Neural crest cell (in vitro differentiated cells): ENCODE measurements at regions not wholly inside any gene's neighbourhood (a gene's known extent, or its start where the extent isn't known, plus 50 kb on each side); places are given as distances from the start of the nearest gene placed in this dataset.
A peak's percentile ranks its signal among the peaks of the same experiment; 100 is the strongest.

Experiments used
- DNase-seq: peaks from one replicate; pipeline ENCODE4 v3.0.0; 2021; ENCODE audit warnings: low read depth, mixed read lengths, low spot score
- H3K27ac Mint-ChIP-seq: one replicate; pipeline ENCODE4 v1.8.0; 2021; ENCODE audit warnings: mild to moderate bottlenecking, mixed read lengths; ENCODE audit not compliant: unreplicated experiment
- H3K27me3 Mint-ChIP-seq: 2 replicates; pipeline ENCODE4 v1.8.0; 2021; ENCODE audit warnings: low read depth, mild to moderate bottlenecking, mixed read lengths
- H3K36me3 Mint-ChIP-seq: 2 replicates; pipeline ENCODE4 v1.8.0; 2021; ENCODE audit warnings: low read depth, mild to moderate bottlenecking, mixed read lengths
- H3K4me1 Mint-ChIP-seq: 2 replicates; pipeline ENCODE4 v1.8.0; 2021; ENCODE audit warnings: mixed read lengths
- H3K4me3 Mint-ChIP-seq: one replicate; pipeline ENCODE4 v1.8.0; 2021; ENCODE audit warnings: mild to moderate bottlenecking, mixed read lengths
- H3K9me3 Mint-ChIP-seq: 2 replicates; pipeline ENCODE4 v1.8.0; 2021; ENCODE audit warnings: mixed read lengths
- CTCF ChIP-seq: fragments of 200-600 bp; sonication (generic); conservative IDR thresholded peaks from 2 replicates; pipeline ENCODE4 v1.5.0; 2021; ENCODE audit warnings: antibody characterized with exemption, mild to moderate bottlenecking

GRCh38 chr12:39157696-39158342 is 252.4 kb upstream of the CPNE8 start:
- Mint-ChIP-seq H3K9me3 (peaks cover 2% of the 10 kb centered on the region), H3K36me3 (no peaks in the 10 kb centered on the region), H3K27ac (no peak overlapping the region), H3K4me1 (peaks cover 6% of the 10 kb centered on the region), H3K4me3 (no peak overlapping the region), H3K27me3 (no peaks in the 10 kb centered on the region)
- TF ChIP-seq CTCF, result no peak
- DNase-seq, result no peak

- Mint-ChIP-seq H3K27ac (no peak overlapping the region), H3K4me1 (no peaks in the 10 kb centered on the region), H3K27me3 (peaks cover 9% of the 10 kb centered on the region), H3K9me3 (peaks cover 15% of the 10 kb centered on the region), H3K36me3 (peaks cover 3% of the 10 kb centered on the region), H3K4me3 (peak overlapping the region; percentile 56)
- peak; percentile 70 for DNase-seq
- TF ChIP-seq CTCF, result peak; percentile 69
Observed at GRCh38 chr12:39145175-39145999, 240.0 kb upstream of the CPNE8 start.

GRCh38 chr12:39144613-39145061 is 239.2 kb upstream of the CPNE8 start:
- Mint-ChIP-seq H3K36me3 (peaks cover 3% of the 10 kb centered on the region), H3K27me3 (peaks cover 9% of the 10 kb centered on the region), H3K4me1 (no peaks in the 10 kb centered on the region), H3K27ac (no peak overlapping the region), H3K9me3 (peaks cover 14% of the 10 kb centered on the region), H3K4me3 (no peak overlapping the region)
- no peak for DNase-seq
- TF ChIP-seq CTCF, result no peak

- Mint-ChIP-seq H3K27ac (no peak overlapping the region), H3K9me3 (no peaks in the 10 kb centered on the region), H3K4me3 (no peak overlapping the region), H3K36me3 (no peaks in the 10 kb centered on the region), H3K27me3 (no peaks in the 10 kb centered on the region), H3K4me1 (no peaks in the 10 kb centered on the region)
- DNase-seq, result no peak
- TF ChIP-seq CTCF, result no peak
Observed at GRCh38 chr12:39138268-39138667, 232.9 kb upstream of the CPNE8 start.

- Mint-ChIP-seq H3K4me1 (no peaks in the 10 kb centered on the region), H3K27ac (no peak overlapping the region), H3K9me3 (no peaks in the 10 kb centered on the region), H3K4me3 (no peak overlapping the region), H3K27me3 (no peaks in the 10 kb centered on the region), H3K36me3 (no peaks in the 10 kb centered on the region)
- no peak for DNase-seq
- no peak for TF ChIP-seq CTCF
Observed at GRCh38 chr12:39127401-39127800, 222.0 kb upstream of the CPNE8 start.
